ENCODE measurements at regions not wholly inside any gene's neighbourhood (a gene's known extent, or its start where the extent isn't known, plus 50 kb on each side); places are given as distances from the start of the nearest gene placed in this dataset.

DNA sequence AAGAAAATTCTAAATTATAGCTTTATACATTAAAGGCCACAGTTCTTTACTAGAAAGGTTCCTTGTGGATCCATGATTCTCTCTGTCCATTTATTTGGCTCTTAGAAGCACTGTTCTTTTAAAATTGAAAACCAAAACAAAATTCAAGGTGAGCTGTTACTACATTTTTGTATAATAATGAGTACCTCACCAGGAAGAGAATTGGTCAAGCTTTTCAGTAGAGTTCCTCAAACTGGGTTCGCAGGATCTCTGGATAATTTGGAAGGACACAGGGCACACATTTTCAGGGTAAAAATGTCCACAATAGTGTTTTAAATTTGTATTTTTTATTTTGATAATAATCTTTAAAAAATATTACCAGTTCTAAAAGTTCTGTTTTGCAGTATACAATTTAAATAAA is 93.0 kb downstream of the PPP1R3A start:
- DNase-seq (ENCODE audit: low spot score), result no peak
- TF ChIP-seq CTCF (IDR thresholded peaks at IDR 0.05; ENCODE audit: extremely low read depth, missing control alignments), result no peak

DNA sequence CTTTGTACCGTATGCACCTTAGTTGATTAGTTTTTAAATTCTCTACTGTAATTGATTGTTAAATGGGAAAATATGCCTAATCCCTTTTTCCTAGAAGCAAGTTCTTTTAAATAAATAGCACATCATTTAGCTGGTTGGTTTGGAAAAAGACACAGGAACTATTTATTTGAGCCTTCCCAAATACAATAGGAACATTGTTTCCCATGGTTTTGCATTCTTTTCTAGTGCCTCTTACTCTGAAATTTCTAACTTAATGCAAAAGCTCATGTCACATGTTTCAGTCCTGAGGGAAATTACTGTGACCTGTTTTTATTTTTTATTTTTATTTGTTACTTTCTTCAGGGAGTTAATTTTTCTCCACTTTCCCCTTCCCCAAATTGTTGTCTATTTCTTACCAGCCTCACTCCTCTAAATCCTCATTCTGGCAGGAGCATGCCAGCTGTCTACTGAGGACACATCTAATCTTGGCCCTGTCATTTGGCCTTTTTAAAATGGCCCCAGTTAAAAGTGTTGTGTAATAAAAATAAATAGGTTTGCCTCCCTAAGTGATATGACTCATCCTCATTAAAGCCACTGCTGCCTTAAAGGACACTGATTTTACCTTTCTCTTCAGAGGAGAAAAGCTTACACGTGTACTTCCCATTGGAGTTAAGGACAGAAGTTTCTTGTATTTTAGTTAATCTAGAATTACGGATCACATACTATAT is 94.5 kb downstream of the PPP1R3A start:
- no peak for DNase-seq (ENCODE audit: low spot score)
- TF ChIP-seq CTCF (IDR thresholded peaks at IDR 0.05; ENCODE audit: extremely low read depth, missing control alignments), result no peak

DNA sequence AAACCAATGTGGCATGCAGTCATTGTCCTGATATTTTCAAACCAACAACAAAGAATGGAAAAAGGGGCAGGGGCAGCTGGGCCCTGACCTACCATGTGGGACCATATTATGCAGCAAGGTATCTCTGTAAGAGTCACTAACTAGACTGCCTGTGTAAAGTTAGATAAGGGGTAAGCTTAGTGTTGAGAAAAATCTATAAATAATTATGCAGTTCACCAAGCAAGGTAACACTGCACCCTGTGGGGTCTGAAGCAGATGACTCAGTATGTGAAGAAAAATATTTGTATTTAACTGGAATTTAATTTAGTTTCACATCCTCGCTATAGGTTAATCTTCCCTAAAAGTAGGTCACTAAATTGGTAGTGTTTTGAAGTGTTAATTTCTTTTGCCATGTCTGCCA is 99.3 kb downstream of the PPP1R3A start:
- DNase-seq (ENCODE audit: low spot score), result no peak
- no peak for TF ChIP-seq CTCF (IDR thresholded peaks at IDR 0.05; ENCODE audit: extremely low read depth, missing control alignments)

DNA sequence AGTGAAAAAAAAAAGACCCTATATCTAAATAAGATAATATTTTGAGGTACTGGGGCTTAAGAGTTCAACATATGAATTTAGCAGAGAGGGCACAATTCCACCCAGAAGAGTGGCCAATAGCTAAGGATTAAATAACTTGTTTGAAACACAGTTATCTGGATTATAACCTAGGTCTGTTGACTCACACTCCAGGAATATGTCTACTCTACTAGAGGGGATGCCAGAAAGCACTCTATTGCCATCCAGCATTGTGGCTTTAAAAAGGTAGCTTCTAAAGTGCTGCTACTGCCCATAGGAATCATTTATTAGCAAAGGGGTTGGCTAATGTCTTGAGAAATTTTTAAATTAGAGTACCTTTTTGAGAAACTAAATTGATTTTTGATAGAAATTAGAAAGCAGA is 102.2 kb downstream of the PPP1R3A start:
- no peak for DNase-seq (ENCODE audit: low spot score)
- no peak for TF ChIP-seq CTCF (IDR thresholded peaks at IDR 0.05; ENCODE audit: extremely low read depth, missing control alignments)

- no peak for TF ChIP-seq CTCF (IDR thresholded peaks at IDR 0.05; ENCODE audit: extremely low read depth, missing control alignments)
Measured at GRCh38 chr7:113813471-113813870, 105.3 kb downstream of the PPP1R3A start.

DNA sequence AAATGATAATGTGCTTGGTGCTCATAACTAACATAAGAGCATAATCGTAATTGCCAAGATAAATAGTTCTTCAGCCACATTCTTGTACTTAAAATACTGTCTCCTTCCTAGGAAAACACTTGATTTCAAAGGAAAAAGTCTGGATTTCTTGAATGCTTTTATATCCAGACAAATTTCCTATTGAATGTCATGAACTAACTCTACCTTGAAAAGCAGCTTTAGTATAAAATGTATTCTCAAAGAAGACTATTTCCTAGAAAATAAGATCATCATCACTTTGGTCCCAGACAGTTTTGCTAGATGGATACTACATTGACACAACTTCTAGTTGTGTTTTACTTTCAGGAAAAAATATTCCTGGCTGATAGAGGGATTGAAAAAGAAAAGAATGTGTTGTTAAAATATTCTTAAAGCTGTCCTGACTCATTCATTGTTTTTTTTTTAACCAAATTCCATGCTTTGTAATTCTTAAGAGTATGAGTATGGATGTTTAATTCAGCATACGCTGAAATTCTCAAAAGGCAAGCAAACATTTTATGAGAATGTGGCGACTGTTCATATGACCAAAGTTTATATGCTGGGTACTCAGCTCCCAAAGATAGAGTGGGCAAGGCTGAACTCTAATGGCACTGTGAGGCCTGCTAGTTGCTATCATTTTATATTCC is 106.1 kb downstream of the PPP1R3A start:
- DNase-seq (ENCODE audit: low spot score), result no peak

More at GRCh38 chr7:113813471-113813870, 105.3 kb downstream of the PPP1R3A start:
- DNase-seq (ENCODE audit: low spot score), result no peak

More for the DNA sequence above, 106.1 kb downstream of the PPP1R3A start:
- TF ChIP-seq CTCF (IDR thresholded peaks at IDR 0.05; ENCODE audit: extremely low read depth, missing control alignments), result no peak

All from GM20000 (cell line).